ENCODE measurements at regions not wholly inside any gene's neighbourhood (a gene's known extent, or its start where the extent isn't known, plus 50 kb on each side); places are given as distances from the start of the nearest gene placed in this dataset.

DNA sequence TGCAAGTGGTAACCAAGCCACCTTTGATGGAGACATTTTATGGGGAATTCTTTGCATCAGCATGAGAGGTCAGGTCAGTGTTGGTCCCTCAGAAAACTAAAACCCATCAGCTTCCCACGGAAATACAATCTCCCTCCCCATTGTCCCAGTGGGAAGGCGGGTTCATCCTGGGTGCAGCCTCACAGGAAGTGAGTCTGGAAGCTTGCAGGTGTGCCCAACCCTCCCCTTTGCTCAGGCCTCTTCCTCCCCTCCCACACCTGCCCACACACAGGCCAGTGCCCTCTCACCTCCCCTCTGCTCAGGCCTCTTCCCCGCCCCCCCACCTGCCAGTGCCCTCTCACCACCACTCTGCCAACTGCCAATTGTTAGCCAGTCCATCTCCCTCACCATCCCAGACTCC is 166.8 kb upstream of the RAB6C start:
- POLR2A ChIA-PET, result no interaction called here
- in situ Hi-C loops (cut with HindIII; ENCODE audit: extremely low pct_ligation_motif_present, low pct_unique_long_range_greater_than_20kb), result no loop called here

More for the DNA sequence above, 166.8 kb upstream of the RAB6C start:
- no peaks in the 10 kb centered on the region for H3K79me2 ChIP-seq (ENCODE audit: insufficient read depth, low read length)
- H2AFZ ChIP-seq (ENCODE audit: low read length), result no peak overlapping the region
- ATAC-seq (no peak), FAIRE-seq (no peak), DNase-seq (ENCODE audit: low spot score) (no peak)
- peaks cover 8% of the 10 kb centered on the region; the same call in 1 of the 2 replicates for H3K9me3 ChIP-seq (ENCODE audit: low read length)
- H3K27ac ChIP-seq (ENCODE audit: extremely low read length, insufficient read depth, low read length), result no peak overlapping the region
- 7% methylated on average over 3 of the region's 3 CpGs for WGBS (ENCODE audit: low lambda C conversion rate)
- no peaks in the 10 kb centered on the region for H4K20me1 ChIP-seq (ENCODE audit: insufficient read depth, low read length)
- BruUV-seq (replicated peaks), result no TSS peak
- H3K27me3 ChIP-seq (ENCODE audit: control insufficient read depth in 1 of 2, insufficient read depth in 2 of 2, low read length in 2 of 2), result peaks cover 0 to 35% of the 10 kb centered on the region in 2 experiments; a peak in 4 of 5 replicates
- CTCF ChIA-PET (ENCODE audit: low intra/inter-chr PET ratio, low total read pairs), result no interaction called here
- H3K4me3 ChIP-seq (replicated peaks in 1 of 3; ENCODE audit: insufficient read depth in 1 of 3, low read depth in 2 of 3, low read length in 3 of 3), result no peak overlapping the region
- intact Hi-C loops (cut with micrococcal nuclease; ENCODE audit: unreplicated experiment), result no loop called here
- H3K9ac ChIP-seq (ENCODE audit: insufficient read depth, low read depth, low read length), result no peak overlapping the region
- no peaks in the 10 kb centered on the region for H3K4me1 ChIP-seq (ENCODE audit: insufficient read depth, low read length)
- no peaks in the 10 kb centered on the region for H3K36me3 ChIP-seq (replicated peaks in 1 of 2; ENCODE audit: control insufficient read depth in 1 of 2, insufficient read depth in 2 of 2, low read length in 2 of 2)
- TF ChIP-seq MZF1 (CRISPR knock-in tag; IDR thresholded peaks at IDR 0.05; ENCODE audit: borderline replicate concordance) (no peak), XBP1 (CRISPR knock-in tag; IDR thresholded peaks at IDR 0.05) (no peak), ELF3 (CRISPR knock-in tag; IDR thresholded peaks at IDR 0.05) (no peak), TOE1 (CRISPR knock-in tag; IDR thresholded peaks at IDR 0.05) (no peak), TBP (CRISPR knock-in tag; IDR thresholded peaks at IDR 0.05) (no peak), ZFP82 (CRISPR knock-in tag; IDR thresholded peaks at IDR 0.05; ENCODE audit: borderline replicate concordance) (no peak), ZNF260 (CRISPR knock-in tag; IDR thresholded peaks at IDR 0.05; ENCODE audit: borderline replicate concordance, low read depth) (no peak), ZNF282 (IDR thresholded peaks at IDR 0.05; ENCODE audit: partially characterized antibody) (no peak)
- TF ChIP-seq, protein P1, sequence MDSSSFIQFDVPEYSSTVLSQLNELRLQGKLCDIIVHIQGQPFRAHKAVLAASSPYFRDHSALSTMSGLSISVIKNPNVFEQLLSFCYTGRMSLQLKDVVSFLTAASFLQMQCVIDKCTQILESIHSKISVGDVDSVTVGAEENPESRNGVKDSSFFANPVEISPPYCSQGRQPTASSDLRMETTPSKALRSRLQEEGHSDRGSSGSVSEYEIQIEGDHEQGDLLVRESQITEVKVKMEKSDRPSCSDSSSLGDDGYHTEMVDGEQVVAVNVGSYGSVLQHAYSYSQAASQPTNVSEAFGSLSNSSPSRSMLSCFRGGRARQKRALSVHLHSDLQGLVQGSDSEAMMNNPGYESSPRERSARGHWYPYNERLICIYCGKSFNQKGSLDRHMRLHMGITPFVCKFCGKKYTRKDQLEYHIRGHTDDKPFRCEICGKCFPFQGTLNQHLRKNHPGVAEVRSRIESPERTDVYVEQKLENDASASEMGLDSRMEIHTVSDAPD (CRISPR knock-in tag; IDR thresholded peaks at IDR 0.05), result no peak
- TF ChIP-seq, protein P2, sequence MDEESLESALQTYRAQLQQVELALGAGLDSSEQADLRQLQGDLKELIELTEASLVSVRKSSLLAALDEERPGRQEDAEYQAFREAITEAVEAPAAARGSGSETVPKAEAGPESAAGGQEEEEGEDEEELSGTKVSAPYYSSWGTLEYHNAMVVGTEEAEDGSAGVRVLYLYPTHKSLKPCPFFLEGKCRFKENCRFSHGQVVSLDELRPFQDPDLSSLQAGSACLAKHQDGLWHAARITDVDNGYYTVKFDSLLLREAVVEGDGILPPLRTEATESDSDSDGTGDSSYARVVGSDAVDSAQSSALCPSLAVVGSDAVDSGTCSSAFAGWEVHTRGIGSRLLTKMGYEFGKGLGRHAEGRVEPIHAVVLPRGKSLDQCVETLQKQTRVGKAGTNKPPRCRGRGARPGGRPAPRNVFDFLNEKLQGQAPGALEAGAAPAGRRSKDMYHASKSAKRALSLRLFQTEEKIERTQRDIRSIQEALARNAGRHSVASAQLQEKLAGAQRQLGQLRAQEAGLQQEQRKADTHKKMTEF (CRISPR knock-in tag; IDR thresholded peaks at IDR 0.05), result no peak
- TF ChIP-seq, protein P3, sequence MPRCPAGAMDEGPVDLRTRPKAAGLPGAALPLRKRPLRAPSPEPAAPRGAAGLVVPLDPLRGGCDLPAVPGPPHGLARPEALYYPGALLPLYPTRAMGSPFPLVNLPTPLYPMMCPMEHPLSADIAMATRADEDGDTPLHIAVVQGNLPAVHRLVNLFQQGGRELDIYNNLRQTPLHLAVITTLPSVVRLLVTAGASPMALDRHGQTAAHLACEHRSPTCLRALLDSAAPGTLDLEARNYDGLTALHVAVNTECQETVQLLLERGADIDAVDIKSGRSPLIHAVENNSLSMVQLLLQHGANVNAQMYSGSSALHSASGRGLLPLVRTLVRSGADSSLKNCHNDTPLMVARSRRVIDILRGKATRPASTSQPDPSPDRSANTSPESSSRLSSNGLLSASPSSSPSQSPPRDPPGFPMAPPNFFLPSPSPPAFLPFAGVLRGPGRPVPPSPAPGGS (CRISPR knock-in tag; IDR thresholded peaks at IDR 0.05), result no peak
- TF ChIP-seq, protein P4, sequence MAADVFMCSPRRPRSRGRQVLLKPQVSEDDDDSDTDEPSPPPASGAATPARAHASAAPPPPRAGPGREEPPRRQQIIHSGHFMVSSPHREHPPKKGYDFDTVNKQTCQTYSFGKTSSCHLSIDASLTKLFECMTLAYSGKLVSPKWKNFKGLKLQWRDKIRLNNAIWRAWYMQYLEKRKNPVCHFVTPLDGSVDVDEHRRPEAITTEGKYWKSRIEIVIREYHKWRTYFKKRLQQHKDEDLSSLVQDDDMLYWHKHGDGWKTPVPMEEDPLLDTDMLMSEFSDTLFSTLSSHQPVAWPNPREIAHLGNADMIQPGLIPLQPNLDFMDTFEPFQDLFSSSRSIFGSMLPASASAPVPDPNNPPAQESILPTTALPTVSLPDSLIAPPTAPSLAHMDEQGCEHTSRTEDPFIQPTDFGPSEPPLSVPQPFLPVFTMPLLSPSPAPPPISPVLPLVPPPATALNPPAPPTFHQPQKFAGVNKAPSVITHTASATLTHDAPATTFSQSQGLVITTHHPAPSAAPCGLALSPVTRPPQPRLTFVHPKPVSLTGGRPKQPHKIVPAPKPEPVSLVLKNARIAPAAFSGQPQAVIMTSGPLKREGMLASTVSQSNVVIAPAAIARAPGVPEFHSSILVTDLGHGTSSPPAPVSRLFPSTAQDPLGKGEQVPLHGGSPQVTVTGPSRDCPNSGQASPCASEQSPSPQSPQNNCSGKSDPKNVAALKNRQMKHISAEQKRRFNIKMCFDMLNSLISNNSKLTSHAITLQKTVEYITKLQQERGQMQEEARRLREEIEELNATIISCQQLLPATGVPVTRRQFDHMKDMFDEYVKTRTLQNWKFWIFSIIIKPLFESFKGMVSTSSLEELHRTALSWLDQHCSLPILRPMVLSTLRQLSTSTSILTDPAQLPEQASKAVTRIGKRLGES (CRISPR knock-in tag; IDR thresholded peaks at IDR 0.05; ENCODE audit: borderline replicate concordance), result no peak
- TF ChIP-seq, protein P5, sequence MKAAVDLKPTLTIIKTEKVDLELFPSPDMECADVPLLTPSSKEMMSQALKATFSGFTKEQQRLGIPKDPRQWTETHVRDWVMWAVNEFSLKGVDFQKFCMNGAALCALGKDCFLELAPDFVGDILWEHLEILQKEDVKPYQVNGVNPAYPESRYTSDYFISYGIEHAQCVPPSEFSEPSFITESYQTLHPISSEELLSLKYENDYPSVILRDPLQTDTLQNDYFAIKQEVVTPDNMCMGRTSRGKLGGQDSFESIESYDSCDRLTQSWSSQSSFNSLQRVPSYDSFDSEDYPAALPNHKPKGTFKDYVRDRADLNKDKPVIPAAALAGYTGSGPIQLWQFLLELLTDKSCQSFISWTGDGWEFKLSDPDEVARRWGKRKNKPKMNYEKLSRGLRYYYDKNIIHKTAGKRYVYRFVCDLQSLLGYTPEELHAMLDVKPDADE (CRISPR knock-in tag; IDR thresholded peaks at IDR 0.05), result no peak
- no peak overlapping the region for H3K4me2 ChIP-seq (ENCODE audit: low read depth, low read length)
